MM.1S (cell line): ENCODE measurements at regions not wholly inside any gene's neighbourhood (a gene's known extent, or its start where the extent isn't known, plus 50 kb on each side); places are given as distances from the start of the nearest gene placed in this dataset.

Experiments used
- CTCF ChIP-seq: fragments of 300-600 bp; sonication (generic); IDR thresholded peaks from 2 replicates; pipeline ENCODE4 v1.5.1; 2016; ENCODE audit warnings: antibody characterized with exemption, low read length, mixed read lengths
- EZH2 ChIP-seq: fragments of 300-600 bp; sonication (generic); optimal IDR thresholded peaks from 2 replicates; pipeline ENCODE3; 2017; ENCODE audit warnings: low read depth, mild to moderate bottlenecking, antibody characterized with exemption, low read length, mixed read lengths
- EZH2phosphoT487 ChIP-seq: fragments of 300-600 bp; sonication (generic); IDR thresholded peaks from 2 replicates; pipeline ENCODE4 v1.6.1; 2018; ENCODE audit warnings: antibody characterized with exemption, low read length

GRCh38 chr6:25016014-25016720 is 80.4 kb upstream of the RIPOR2 start:
- TF ChIP-seq CTCF (no peak), EZH2 (no peak), EZH2phosphoT487 (no peak)
